K562 (cell line): ENCODE measurements at regions not wholly inside any gene's neighbourhood (a gene's known extent, or its start where the extent isn't known, plus 50 kb on each side); places are given as distances from the start of the nearest gene placed in this dataset.

Experiments
- ATAC-seq: fragments of 200-7000 bp; cut with Tn5 transposase; 3 replicates; pipeline ENCODE4 v1.9.1; 2020; ENCODE audit warnings: moderate library complexity
- BruUV-seq: library from RNA; stranded (reverse); fragments of 400-500 nt; replicated peaks from 2 replicates; lab custom pipeline; 2021; lab: Mats Ljungman, UMichigan
- CTCF ChIA-PET: fragments of 300-600 bp; formaldehyde crosslinking; extraction: SDS; loops from one replicate; lab custom pipeline; 2021; ENCODE audit warnings: low intra/inter-chr PET ratio; lab: Yijun Ruan, JAX
- POLR2A ChIA-PET: fragments of 300-600, 350-650 bp; sonication (Branson Sonifier 250); formaldehyde crosslinking; extraction: SDS; loops from one replicate; lab custom pipeline; 2021; ENCODE audit warnings: antibody characterized with exemption, inconsistent platforms; lab: Yijun Ruan, JAX
- DNase-seq, 4 experiments: peaks; one replicate each; pipeline versions ENCODE4 v3.0.0 to v3.0.0-alpha.2; 2011 to 2018; ENCODE audit warnings: low spot score in 3 of 4, mixed read lengths in 3 of 4; ENCODE audit errors: extremely low read depth in 1 of 4
- FAIRE-seq: peaks from 2 replicates; lab custom pipeline; 2011; peaks lifted over from hg19 to GRCh38; lab: Jason Lieb, UNC
- H2AFZ ChIP-seq: 2 replicates; pipeline ENCODE4 v1.6.0; 2011; ENCODE audit warnings: low read depth, low read length, control low read depth, inconsistent platforms
- H3K27ac ChIP-seq: fragments of 200-600 bp; 3 replicates; pipeline ENCODE4 v1.8.0; 2011; ENCODE audit warnings: low read depth, mild to moderate bottlenecking, control low read depth, inconsistent platforms, low read length, moderate library complexity, mixed read lengths; ENCODE audit errors: extremely low read depth
- H3K27me3 ChIP-seq, 2 experiments: fragments of 300-600 bp in 1 of 2; 2 replicates in 1 of 2; 3 replicates in 1 of 2; pipeline versions ENCODE4 v1.6.0 to v1.8.0; 2011; ENCODE audit warnings: inconsistent platforms in 2 of 2, low read length in 2 of 2, mild to moderate bottlenecking in 1 of 2, mixed read lengths in 1 of 2, moderate library complexity in 1 of 2; ENCODE audit not compliant: control insufficient read depth in 2 of 2, insufficient read depth in 2 of 2
- H3K36me3 ChIP-seq: fragments of 300-600 bp; 3 replicates; pipeline ENCODE4 v1.8.0; 2011; ENCODE audit warnings: mild to moderate bottlenecking, low read length, inconsistent platforms; ENCODE audit not compliant: control insufficient read depth, insufficient read depth
- H3K4me1 ChIP-seq, 2 experiments: fragments of 200-600 bp in 1 of 2; replicated peaks in 1 of 2; 2 replicates in 1 of 2; 3 replicates in 1 of 2; pipeline versions ENCODE4 v1.5.1 to v1.8.0; 2011; ENCODE audit warnings: inconsistent platforms in 2 of 2, low read length in 2 of 2, mild to moderate bottlenecking in 1 of 2, mixed read lengths in 1 of 2, moderate library complexity in 1 of 2; ENCODE audit not compliant: control insufficient read depth in 2 of 2, insufficient read depth in 2 of 2
- H3K4me2 ChIP-seq: 2 replicates; pipeline ENCODE4 v1.6.1; 2011; ENCODE audit warnings: low read length, control low read depth, inconsistent platforms, mixed read lengths; ENCODE audit not compliant: insufficient read depth
- H3K4me3 ChIP-seq: fragments of 200-600 bp; sonication (generic), shearing (Covaris generic); 2 replicates; pipeline ENCODE4 v1.5.1; 2016; ENCODE audit warnings: control low read depth, inconsistent platforms
- H3K79me2 ChIP-seq: fragments of 200-600 bp; 3 replicates; pipeline ENCODE4 v1.8.0; 2011; ENCODE audit warnings: low read length, inconsistent platforms; ENCODE audit not compliant: control insufficient read depth, insufficient read depth
- H3K9ac ChIP-seq, 2 experiments: 2 replicates each; pipeline versions ENCODE4 v1.6.0 to v1.6.1; 2011; ENCODE audit warnings: low read depth in 2 of 2, low read length in 2 of 2, control low read depth in 1 of 2, inconsistent platforms in 1 of 2, mild to moderate bottlenecking in 1 of 2, mixed read lengths in 1 of 2; ENCODE audit not compliant: insufficient read depth in 1 of 2
- H3K9me1 ChIP-seq: one replicate; pipeline ENCODE4 v1.6.0; 2011; ENCODE audit warnings: inconsistent platforms, mild to moderate bottlenecking, low read length, moderate library complexity; ENCODE audit not compliant: control insufficient read depth, insufficient read depth
- H3K9me3 ChIP-seq: replicated peaks from 2 replicates; pipeline ENCODE4 v1.5.1; 2011; ENCODE audit warnings: low read depth, low read length, inconsistent platforms; ENCODE audit not compliant: control insufficient read depth, insufficient read depth
- H4K20me1 ChIP-seq: replicated peaks from 2 replicates; pipeline ENCODE4 v1.6.1; 2011; ENCODE audit warnings: low read length, inconsistent platforms, mixed read lengths; ENCODE audit not compliant: control insufficient read depth, insufficient read depth
- CBX2 ChIP-seq: fragments of 200-600 bp; sonication (generic); IDR thresholded peaks from one replicate; pipeline ENCODE4 v1.6.1; 2012; ENCODE audit warnings: mild to moderate bottlenecking, low read length, inconsistent platforms; ENCODE audit not compliant: insufficient read depth, poor library complexity, severe bottlenecking
- CTBP1 ChIP-seq: fragments of 450-650 bp; IDR thresholded peaks from 2 replicates; pipeline ENCODE4 v1.6.1; 2016; ENCODE audit warnings: borderline replicate concordance
- GABPB2 ChIP-seq: fragments of 250-450 bp; sonication (Bioruptor Pico); conservative IDR thresholded peaks from 2 replicates; pipeline ENCODE4 v1.5.1; 2021; ENCODE audit warnings: mild to moderate bottlenecking
- NR2C1 ChIP-seq, 2 experiments: fragments of 450-650 bp; IDR thresholded peaks; 2 replicates each; pipeline ENCODE4 v1.6.1; 2017; ENCODE audit warnings: mild to moderate bottlenecking in 2 of 2, antibody characterized with exemption in 1 of 2, inconsistent platforms in 1 of 2, missing compliant biosample characterization in 1 of 2, missing genetic modification characterization in 1 of 2
- POLR2B ChIP-seq: fragments of 450-650 bp; IDR thresholded peaks from 2 replicates; pipeline ENCODE4 v1.6.1; 2018; ENCODE audit warnings: low read depth; ENCODE audit not compliant: partially characterized antibody
- RUNX1 ChIP-seq: sonication (generic); IDR thresholded peaks from 2 replicates; pipeline ENCODE4 v1.6.1; 2016; ENCODE audit warnings: antibody characterized with exemption, low read depth
- SMARCA5 ChIP-seq: fragments of 450-650 bp; IDR thresholded peaks from 2 replicates; pipeline ENCODE4 v1.6.1; 2016
- SMARCB1 ChIP-seq: IDR thresholded peaks from 2 replicates; pipeline ENCODE4 v1.6.1; 2011; ENCODE audit warnings: improper control_type of control experiment, low read depth; ENCODE audit not compliant: insufficient read length
- TCF7L2 ChIP-seq: fragments of 150-350 bp; IDR thresholded peaks from 2 replicates; pipeline ENCODE4 v1.6.1; 2016; ENCODE audit warnings: low read depth, mild to moderate bottlenecking, low read length, moderate library complexity
- U2AF1 ChIP-seq: fragments of 200-400 bp; formaldehyde crosslinking; optimal IDR thresholded peaks from 2 replicates; pipeline ENCODE3; 2017; ENCODE audit warnings: mild to moderate bottlenecking, low read depth, low read length, moderate library complexity
- ZNF282 ChIP-seq: sonication (generic); formaldehyde crosslinking; IDR thresholded peaks from 2 replicates; pipeline ENCODE4 v1.8.1; 2023; ENCODE audit warnings: missing genetic modification reagents
- ZNF79 ChIP-seq: fragments of 250-450 bp; sonication (Bioruptor Pico); IDR thresholded peaks from 2 replicates; pipeline ENCODE4 v1.4.0; 2020; ENCODE audit warnings: low read depth, mild to moderate bottlenecking, moderate library complexity
- WGBS: fragments of 100-300 bp; shearing (Covaris generic); methylation state at CpG from one replicate; pipeline ENCODE4 v1.1.6; 2016; ENCODE audit warnings: low coverage, mixed read lengths; ENCODE audit not compliant: insufficient coverage; ENCODE audit errors: missing lambda C conversion rate; 5-methylcytosine and 5-hydroxymethylcytosine counted together
- in situ Hi-C: fragments of 300-500 bp; cut with MboI; formaldehyde crosslinking; loops from 4 replicates; pipeline ENCODE4 v1.15.0; 2018; ENCODE audit warnings: inconsistent platforms, mixed read lengths
- intact Hi-C: fragments of 100-400 bp; cut with micrococcal nuclease; formaldehyde crosslinking; loops from 2 replicates; pipeline ENCODE4 v1.14.2; 2022
- TF ChIP-seq, protein P1 (sequence below): fragments of 250-450 bp; sonication (Bioruptor Pico); IDR thresholded peaks from 2 replicates; pipeline ENCODE4 v1.5.0; 2021
- TF ChIP-seq, protein P2 (sequence below): fragments of 250-450 bp; sonication (Bioruptor Pico); IDR thresholded peaks from 2 replicates; pipeline ENCODE4 v1.8.0; 2022; ENCODE audit warnings: moderate library complexity, mild to moderate bottlenecking, inconsistent platforms

DNA sequence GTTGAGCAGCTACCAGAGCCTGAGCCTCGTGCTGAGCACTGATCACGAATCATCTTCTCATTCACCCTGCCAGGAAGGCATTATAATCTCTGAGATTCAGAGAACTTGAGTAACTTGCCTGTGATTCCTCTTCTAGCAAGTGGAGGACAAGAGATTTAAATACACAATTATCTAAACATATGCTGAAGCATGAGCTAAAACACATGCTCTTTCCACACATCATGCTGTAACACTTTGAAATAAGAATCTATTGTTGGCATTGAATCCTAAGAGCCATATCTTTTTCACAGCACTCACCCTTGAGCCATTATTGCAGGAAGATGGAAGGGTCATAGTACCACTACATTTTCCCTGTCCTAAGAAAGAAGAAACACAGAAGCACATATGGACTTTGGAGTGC lies 722.5 kb upstream of the API5 start:
- 0% methylated on average over 2 of the region's 2 CpGs for WGBS
- intact Hi-C loops, result no loop called here
- FAIRE-seq (no peak), ATAC-seq (no peak), DNase-seq (no peak)
- POLR2A ChIA-PET, result no interaction called here
- in situ Hi-C loops, result no loop called here
- H3K9ac ChIP-seq, result no peak overlapping the region
- H3K79me2 ChIP-seq, result no peaks in the 10 kb centered on the region
- no peaks in the 10 kb centered on the region for H4K20me1 ChIP-seq
- TF ChIP-seq SMARCA5 (no peak), GABPB2 (no peak), RUNX1 (no peak), SMARCB1 (no peak), CBX2 (no peak), NR2C1 (IDR thresholded peaks at IDR 0.05) (no peak), NR2C1 (tag; IDR thresholded peaks at IDR 0.05) (no peak), POLR2B (no peak), ZNF79 (no peak), TCF7L2 (no peak), CTBP1 (no peak), U2AF1 (no peak), ZNF282 (CRISPR knock-in tag) (no peak)
- TF ChIP-seq, protein P1, sequence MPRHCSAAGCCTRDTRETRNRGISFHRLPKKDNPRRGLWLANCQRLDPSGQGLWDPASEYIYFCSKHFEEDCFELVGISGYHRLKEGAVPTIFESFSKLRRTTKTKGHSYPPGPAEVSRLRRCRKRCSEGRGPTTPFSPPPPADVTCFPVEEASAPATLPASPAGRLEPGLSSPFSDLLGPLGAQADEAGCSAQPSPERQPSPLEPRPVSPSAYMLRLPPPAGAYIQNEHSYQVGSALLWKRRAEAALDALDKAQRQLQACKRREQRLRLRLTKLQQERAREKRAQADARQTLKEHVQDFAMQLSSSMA (CRISPR knock-in tag), result no peak
- TF ChIP-seq, protein P2, sequence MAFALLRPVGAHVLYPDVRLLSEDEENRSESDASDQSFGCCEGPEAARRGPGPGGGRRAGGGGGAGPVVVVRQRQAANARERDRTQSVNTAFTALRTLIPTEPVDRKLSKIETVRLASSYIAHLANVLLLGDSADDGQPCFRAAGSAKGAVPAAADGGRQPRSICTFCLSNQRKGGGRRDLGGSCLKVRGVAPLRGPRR, result no peak
- H3K27me3 ChIP-seq, result no peaks in the 10 kb centered on the region
- H3K4me3 ChIP-seq, result no peak overlapping the region
- no peak overlapping the region for H3K4me2 ChIP-seq
- H3K9me1 ChIP-seq, result no peaks in the 10 kb centered on the region
- H3K4me1 ChIP-seq, result no peaks in the 10 kb centered on the region
- no peaks in the 10 kb centered on the region; the same call in 1 of the 2 replicates for H3K9me3 ChIP-seq
- no peaks in the 10 kb centered on the region for H3K36me3 ChIP-seq
- no peak overlapping the region for H3K27ac ChIP-seq
- no peak overlapping the region for H2AFZ ChIP-seq
- CTCF ChIA-PET, result no interaction called here
- no TSS peak for BruUV-seq
